OCI-LY7 (cell line): ENCODE measurements at regions not wholly inside any gene's neighbourhood (a gene's known extent, or its start where the extent isn't known, plus 50 kb on each side); places are given as distances from the start of the nearest gene placed in this dataset.

Experiments used
- EZH2phosphoT487 ChIP-seq: fragments of 200-600 bp; sonication (generic); IDR thresholded peaks from 2 replicates; pipeline ENCODE4 v1.6.1; 2018; ENCODE audit warnings: low read depth, borderline replicate concordance, mild to moderate bottlenecking, mixed run types, antibody characterized with exemption, low read length, moderate library complexity, mixed read lengths
- TF ChIP-seq, protein P1 (sequence below): fragments of 200-600 bp; sonication (generic); conservative IDR thresholded peaks from 2 replicates; pipeline ENCODE4 v1.5.1; 2014; ENCODE audit warnings: mild to moderate bottlenecking, antibody characterized with exemption, low read length, moderate library complexity, mixed read lengths

DNA sequence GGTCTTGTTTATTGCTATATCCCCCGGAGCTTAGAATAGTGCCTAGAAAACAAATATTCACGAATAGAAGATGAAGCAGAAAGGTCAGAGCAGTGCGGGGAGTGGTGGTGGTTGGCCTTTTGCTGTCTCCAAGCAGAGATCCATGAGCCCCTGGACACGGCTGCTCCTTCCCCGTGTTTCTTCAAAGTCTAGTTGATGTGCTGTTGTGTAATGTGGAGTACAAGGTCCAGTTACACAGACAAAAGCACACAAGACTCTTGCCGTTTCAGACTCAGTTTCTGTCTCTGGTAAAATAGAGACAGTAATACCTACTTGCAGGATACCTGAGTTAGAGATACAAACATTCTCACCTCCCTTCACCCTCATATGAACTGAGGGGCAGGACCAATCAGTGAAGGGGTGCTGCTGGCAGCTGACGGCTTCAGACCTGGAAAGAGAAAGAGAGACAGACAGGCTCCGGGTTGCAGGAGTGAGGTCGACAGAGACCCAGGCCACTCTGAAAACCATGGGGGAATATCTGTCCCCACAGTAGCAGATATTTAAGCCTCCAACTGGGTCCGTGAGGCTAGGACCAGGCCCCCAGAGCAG lies 56.2 kb downstream of the RASSF10 start:
- TF ChIP-seq, protein P1, sequence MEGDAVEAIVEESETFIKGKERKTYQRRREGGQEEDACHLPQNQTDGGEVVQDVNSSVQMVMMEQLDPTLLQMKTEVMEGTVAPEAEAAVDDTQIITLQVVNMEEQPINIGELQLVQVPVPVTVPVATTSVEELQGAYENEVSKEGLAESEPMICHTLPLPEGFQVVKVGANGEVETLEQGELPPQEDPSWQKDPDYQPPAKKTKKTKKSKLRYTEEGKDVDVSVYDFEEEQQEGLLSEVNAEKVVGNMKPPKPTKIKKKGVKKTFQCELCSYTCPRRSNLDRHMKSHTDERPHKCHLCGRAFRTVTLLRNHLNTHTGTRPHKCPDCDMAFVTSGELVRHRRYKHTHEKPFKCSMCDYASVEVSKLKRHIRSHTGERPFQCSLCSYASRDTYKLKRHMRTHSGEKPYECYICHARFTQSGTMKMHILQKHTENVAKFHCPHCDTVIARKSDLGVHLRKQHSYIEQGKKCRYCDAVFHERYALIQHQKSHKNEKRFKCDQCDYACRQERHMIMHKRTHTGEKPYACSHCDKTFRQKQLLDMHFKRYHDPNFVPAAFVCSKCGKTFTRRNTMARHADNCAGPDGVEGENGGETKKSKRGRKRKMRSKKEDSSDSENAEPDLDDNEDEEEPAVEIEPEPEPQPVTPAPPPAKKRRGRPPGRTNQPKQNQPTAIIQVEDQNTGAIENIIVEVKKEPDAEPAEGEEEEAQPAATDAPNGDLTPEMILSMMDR: no peak
- TF ChIP-seq EZH2phosphoT487: no peak
